A172 (cell line): ENCODE measurements at regions not wholly inside any gene's neighbourhood (a gene's known extent, or its start where the extent isn't known, plus 50 kb on each side); places are given as distances from the start of the nearest gene placed in this dataset.
"Not testable (repeated sequence)": the region's sequence is repeated elsewhere in the genome, so short reads cannot be mapped to it uniquely, and the experiment has no call there.

Experiments used
- DNase-seq: peaks from one replicate; pipeline ENCODE4 v3.0.0-alpha.2; 2015; ENCODE audit warnings: low spot score

DNA sequence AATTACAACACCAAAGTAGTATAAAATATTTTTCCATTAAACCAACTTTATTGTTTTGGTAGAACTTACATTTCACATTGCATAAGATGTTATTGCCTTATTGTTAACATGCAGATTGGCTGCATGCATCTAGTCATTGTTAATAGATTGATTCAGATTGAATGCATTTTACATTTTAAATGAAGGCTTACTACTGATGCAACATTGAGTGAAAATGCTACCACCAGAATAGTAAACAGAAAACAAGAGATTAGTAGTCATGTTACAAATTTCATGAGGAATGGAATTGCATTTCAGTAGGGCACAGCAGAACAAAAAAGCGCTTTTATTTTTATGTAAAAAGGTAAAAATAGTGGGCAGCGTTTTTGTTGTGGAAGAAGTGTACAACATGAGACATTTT lies 298.3 kb downstream of the ARL4A start:
- no peak for DNase-seq

DNA sequence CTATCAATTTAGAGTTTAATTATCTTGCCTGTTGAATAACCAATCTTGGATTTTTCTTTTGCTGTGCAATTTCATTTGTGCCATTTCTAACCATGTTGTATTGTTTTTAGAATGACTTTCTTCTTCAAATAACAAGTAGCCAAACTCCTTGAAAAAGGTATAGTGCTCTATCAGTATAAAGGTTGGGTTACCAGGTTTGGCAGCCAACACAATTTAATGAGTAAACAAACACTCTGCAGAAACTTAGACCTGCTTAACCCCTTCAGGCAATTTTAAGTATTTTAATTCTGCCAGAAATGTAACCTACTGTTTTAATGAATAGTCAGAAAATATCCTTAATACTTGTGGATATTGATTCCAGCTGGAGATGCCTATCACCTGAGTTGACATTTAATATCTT lies 299.8 kb downstream of the ARL4A start:
- no peak for DNase-seq

DNA sequence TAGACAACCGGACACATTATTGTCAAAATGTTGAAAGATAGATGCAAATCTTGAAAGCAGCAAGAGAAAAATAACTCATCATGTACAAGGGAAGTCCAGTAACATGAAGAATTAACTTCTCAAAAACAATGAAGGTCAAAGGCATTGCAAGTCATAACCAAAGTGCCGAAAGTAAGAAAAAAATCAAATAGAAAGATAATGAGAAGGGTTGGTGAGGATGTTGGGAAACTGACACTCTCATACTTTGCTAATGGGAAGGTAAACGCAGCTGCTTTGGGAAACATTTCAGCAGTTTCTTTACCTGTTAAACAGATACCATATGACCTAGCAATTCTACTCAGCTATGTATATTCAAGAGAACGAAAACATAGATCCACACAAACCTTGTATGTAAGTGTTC lies 303.0 kb downstream of the ARL4A start:
- no peak for DNase-seq

DNA sequence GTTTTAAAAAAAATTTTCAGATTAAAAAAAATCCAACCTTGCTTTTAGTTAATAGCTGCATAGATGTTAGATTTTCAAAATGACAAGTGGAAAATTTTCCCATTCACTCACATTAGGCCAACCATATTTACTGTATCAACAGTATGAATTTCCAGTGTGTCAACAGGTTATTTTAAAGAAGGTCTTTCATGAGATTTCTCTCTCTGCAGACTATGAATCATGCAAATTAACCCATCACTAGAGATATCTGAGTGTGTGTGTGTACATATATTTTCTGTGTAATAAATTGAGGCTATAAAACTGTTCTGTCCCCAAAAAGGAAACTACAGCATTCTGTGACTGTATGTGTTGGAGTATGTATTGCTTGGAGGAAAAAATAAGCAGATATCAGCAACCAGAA lies 305.6 kb downstream of the ARL4A start:
- no peak for DNase-seq

DNA sequence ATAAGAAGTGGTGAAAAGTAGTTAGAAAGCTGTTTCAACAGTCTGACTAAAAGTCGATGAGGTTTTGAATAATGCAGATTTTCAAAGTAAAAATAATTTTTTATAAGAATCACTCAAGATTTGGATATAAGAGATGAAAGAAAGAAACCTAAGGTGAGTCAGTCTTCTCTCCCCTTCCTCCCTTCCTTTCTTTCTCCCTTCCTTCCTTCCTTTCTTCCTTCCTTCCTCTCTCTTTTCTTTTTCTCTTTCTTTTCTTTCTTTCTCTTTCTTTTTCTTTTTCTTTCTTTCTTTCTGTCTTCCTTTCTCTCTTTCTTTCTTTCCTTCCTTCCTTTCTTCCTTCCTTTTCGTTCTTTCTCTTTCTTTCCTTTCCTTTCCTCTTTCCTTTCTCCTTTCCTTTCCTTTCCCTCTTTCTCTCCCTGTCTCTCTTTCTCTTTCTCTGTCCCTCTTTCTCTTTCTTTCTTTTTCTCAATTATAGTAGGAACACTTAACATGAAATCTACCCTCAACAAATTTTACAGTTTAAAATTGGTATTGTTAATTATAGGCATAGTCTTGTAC lies 308.6 kb downstream of the ARL4A start:
- no peak for DNase-seq

DNA sequence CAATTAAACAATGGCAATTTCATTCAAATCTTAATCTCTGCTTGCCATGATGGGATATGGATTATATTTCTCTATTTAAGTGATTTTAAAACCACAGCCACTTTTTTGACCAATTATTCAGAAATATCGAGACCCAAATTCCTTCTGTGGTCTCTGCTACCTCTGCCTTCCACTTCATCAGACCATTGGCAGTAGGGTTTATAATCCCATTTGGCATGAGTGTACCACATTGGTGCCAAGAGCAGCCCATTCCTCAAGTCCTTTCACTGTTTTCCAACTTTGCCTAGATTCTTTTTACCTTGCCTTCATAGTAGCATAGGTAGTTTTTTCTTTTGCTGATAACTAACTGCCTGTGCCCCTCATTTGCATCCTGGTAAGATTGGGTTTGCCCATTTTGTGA lies 319.9 kb downstream of the ARL4A start:
- no peak for DNase-seq

DNA sequence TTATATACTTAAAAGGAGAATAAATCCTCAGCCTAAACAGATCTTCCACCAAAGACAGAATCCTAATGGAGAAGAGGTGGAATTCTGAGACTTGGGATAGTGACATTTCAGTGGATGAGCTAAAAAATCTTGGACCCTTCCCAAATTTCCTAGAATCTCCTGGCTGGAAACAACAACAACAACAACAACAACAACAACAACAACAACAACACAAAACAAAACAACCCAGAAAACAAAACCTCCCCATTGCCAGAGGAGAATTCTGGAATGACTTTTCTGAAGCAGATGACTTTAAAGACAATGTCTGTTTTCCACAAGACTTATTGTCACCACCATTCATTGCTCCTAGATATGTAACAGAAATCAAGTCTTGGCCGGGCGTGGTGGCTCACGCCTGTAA lies 322.1 kb downstream of the ARL4A start:
- DNase-seq: no peak

DNA sequence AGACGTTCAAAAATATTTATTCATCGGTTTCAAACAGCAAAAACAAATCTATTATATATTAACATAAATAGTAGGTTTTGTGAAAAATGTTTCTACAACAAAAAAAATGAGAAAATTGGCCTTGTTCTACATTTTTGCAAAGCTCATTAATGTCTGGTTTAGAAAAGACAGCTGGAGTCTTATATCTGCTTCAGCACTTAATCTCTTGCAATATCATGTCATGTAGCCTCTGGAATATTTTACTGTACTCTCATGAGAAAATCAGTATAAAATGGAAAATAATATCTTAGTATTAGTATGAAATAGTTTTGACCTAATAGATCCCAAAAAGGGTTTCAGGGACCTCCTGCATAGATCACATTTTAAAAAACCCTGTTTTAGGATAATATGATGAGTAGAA lies 326.6 kb downstream of the ARL4A start:
- no peak for DNase-seq

DNA sequence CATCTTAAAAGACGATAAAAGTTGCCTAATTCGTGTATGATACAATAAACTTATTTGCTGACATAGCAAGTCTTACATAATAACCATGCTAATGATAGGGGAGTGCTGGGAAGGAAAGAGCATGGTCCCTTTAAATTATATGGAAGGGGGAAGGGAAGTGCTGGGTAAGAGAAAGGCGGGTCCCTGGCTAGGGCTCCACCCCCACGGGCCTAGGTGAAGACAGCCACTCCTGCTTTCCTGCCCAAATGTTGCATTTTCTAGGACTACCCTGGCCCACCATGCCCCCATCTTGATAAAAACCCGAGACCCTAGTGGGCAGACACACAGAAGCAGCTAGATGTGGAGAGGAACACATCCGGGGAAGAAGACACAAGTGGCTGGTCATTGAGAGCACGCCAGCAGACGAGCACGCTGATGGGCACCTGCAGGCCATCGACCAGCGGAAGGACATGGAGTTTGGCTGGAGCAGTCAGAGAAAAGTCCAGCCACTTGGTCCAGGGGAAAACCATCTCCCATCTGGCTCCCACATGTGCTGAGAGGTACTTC lies 328.7 kb downstream of the ARL4A start:
- no peak for DNase-seq

DNA sequence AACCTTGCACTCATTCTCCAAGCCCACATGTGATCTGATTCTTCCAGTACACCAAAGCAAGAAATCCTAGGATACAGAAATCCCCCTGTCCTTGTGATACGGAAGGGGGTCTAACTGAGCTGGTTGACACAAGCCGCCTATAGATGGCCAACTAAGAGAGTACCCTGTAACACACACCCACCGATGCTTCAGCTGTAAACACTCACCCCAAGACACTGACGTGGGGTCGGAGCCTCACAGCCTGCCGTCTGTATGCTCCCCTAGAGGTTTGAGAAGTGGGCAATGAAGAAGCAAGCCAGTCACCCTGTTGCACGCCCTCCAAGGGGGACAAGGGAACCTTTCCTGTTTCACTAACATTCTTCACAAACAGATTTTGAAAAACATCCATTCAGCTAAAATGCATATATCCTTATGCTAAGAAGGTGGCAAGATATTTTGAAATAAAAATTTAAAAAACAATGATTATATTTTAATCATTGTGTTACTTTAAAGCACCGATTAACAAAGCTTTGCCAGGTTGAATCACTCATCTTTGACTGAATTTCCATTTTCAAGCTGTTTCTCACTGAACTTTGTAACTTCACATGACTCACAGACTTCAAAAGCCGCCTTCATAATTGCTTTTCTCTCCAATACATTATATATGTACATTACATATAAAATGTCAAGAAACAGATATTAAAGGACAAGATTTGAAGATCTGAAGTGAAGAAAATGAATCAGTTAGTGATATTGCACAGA lies 329.3 kb downstream of the ARL4A start:
- peak; percentile 14 for DNase-seq

DNA sequence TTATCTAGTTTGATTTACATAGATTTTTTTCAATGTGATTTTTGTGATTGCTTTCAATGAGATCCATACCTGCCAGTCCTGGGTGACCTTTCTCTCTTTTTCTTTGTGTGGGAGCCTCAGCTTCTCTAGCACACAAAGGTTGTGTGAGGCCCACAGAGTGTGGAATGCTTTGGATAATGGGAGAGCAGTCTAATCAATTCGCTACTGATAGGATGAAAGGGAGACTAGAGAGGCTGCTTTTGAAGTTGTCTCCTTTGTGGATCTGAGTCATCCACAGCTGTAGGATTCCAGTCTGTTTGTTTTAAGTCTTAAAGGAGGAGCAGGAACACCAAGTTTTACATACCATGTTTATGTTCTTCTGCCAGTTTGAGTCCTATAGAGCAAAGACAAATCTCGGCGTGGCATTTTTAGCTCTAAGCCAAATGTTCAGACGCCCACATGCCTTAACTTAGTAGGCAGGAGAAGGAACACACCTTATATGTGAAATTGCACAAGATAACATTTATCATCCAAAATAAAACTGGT lies 330.0 kb downstream of the ARL4A start:
- DNase-seq: peak; percentile 61

DNA sequence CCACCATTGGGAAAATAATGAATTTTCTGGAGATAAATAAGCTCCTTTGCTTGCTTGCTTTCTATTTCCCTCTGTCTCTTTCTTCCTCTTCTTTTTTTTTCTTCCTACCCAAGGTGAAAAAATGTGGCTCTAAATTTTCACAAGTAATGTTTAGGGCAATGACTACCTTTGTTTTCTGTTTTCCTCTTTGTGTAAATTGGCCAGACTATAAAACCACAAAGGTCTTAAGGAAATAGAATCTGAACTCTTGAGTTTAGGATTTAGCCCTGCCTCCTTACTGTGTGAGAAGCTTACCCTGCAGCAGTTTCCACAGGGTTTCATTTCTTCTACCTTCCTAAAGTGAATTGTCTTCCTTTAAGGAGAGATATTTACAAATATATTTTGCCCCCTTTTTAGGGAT lies 330.4 kb downstream of the ARL4A start:
- no peak for DNase-seq

DNA sequence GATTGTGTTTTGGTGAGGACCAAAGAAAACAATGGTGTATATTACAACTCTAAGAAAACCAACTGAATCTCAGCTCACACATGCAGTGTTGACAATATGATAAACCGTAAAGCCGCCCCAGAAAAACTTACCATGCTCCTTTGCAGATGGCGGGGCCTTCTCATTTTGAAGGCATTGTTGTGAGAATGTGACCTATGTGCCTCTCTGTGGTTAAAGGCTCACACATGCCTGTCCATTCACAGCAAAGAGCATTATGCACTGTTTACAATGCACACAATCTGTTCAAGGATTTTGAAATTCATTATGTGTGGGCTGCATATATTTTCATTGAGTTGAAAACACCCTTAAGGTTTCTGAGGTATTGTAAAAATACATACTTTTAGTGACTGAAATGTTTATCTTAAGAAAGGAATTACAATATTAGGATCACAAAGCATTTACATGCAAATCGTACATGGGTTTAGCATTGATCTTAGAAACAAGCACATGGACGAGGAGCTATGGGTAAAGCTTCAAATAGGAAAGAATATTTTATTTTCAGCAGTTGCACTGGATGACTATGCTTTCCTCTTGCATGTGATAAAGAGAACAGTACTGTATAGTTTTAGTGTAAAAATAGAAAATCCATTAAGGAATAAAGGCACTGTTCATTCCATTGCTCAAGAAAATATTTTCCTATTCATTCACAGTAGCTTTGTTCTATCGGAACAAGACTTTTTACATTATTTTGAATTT lies 334.3 kb downstream of the ARL4A start:
- no peak for DNase-seq

DNA sequence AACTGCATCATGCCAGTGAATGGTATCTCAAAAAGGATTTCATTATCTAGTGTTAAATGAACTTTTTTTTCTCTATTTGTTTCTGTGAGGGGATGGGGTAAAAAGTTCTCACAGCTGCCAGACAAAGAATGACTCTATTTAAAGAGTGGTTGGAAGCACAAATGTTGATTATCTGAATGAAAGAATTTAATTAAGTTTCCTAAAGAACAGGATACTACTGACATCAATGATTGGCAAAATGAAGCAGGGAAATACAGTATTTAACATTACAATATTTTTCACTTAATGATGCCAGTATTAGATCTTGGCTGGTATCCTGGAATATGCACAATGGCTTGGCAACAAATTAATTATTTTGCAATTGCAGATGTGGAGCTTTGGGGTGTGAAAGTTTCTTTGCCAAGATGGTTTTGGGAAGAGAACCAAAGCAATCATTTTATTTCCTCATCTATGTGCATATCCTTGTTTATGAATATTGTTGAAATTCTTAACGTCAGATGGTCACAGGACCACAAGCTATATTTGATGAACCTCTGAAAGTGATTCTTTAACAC lies 336.8 kb downstream of the ARL4A start:
- no peak for DNase-seq

DNA sequence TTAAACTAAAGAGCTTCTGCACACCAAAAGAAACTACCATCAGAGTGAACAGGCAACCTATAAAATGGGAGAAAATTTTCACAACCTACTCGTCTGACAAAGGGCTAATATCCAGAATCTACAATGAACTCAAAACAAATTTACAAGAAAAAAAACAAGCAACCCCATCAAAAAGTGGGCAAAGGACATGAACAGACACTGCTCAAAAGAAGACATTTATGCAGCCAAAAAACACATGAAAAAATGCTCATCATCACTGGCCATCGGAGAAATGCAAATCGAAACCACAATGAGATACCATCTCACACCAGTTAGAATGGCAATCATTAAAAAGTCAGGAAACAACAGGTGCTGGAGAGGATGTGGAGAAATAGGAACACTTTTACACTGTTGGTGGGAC lies 337.6 kb downstream of the ARL4A start:
- DNase-seq: not testable (repeated sequence)

DNA sequence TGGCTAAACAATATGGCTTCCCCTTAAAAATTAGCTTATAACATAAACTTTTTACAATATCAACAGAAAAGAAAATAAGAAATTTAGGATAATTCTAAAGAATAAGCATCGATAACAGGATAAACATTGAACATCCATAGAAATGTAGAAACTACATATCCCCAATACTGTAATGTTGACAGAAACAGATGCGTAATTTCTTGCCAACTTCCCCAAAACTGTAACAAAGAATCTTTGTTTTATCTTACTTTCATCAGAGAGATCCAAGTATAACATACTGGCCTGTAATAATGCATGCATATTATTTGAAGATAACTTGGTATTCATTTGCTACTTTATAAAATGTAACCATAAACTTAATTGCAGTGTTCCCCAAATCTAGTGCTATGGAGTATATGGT lies 339.9 kb downstream of the ARL4A start:
- DNase-seq: no peak

DNA sequence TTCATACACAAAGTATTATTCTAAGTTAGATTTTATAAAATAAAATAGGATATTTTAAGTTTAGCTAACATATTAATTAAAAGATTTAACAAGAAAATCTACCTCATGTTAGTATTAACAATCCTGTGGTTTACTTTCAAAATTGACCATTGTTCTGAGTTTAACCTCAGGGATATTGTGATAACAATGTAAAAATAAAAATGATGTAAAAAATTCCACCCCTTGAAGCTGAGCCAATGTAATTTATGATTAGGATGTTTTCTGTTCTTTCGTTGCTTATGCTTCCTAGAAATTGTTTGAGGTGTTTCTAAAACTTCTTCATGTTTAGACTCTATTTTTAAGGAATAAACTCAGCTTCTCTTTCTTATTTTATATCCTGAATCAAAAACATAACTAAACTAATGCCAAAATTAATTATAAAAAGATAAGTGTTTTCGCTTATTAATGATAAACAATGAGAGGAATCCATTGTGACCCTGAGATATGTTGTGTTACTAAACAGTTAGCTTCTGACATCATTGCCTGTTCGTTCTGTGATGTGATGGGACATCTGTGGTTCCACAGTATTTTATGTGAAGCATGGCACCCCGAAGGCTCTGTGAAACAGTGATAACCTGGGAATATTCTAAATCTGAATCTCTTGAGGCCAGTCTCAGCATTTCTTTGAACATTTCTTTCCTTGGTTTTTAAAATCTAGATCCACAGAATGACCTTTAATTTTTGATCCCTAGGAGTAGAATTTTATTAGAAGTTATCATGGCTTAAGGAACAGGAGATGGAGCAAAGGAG lies 340.8 kb downstream of the ARL4A start:
- no peak for DNase-seq

DNA sequence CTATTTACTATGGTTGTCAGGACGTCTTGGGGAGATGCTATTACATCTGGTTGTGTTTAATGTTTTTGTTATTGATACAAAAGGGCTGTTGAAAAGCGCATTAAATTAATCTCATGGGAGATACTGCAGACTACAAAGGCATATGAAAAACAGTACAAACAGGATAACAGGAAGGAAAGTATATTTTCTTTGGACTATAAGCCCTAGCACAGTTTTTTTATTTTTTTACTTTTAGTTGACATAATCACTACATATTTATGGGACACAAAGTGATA lies 341.3 kb downstream of the ARL4A start:
- no peak for DNase-seq

DNA sequence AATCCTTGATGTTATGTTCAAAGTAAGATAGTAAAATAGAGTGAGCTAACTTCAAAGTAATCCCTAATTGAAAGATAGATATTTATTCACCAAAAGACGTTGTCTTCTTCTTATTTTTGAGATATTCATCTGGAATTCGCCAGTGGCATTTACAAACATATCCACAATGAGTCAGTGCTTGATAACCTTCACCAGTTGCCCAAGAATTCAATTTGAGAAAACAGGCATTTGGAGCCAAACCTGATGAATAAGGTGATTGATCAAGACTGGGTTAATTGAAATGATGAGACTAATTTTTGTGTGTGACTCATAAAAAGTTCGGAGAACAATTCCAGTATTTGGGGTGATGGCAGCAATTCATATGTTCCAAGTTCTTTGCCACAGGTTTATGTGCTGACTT lies 344.0 kb downstream of the ARL4A start:
- DNase-seq: no peak

DNA sequence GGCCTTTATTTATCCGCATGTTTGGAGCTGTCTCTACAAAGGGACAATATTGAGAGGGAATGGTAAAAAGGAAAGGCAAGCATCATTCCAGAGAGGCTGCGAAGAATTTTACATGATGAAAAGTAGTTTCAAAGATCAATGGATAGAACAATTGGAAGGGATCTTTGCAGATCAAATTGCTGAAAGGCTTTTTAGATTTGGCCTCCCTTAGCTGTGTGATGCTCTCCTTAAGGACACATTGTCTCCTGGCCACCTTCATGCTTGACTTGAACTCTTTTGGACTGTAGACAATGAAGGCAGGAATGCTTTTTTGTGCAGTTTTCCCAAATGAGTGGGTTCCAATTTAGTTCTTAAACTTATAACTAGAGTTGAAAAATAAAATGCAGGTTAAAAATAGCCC lies 344.7 kb downstream of the ARL4A start:
- DNase-seq: no peak

DNA sequence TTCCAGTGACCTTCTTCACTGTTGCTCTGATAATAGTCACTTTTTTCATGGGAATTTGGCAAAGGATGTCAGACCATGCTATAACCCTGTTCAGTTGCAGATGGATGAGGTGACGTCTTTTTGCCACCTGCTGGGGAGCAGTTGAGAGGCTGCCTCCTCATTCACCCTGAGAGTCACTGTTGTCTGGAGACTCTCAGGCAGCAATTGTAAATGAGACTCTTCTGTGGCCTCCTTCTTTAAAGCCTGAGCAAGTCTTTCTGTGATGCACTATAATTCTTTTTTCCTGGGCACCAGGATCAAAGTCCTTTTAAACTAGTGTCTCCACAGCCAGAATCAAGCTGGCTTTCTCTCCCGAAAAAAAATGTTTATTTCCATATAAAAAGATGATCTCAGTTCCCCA lies 345.1 kb downstream of the ARL4A start:
- no peak for DNase-seq

DNA sequence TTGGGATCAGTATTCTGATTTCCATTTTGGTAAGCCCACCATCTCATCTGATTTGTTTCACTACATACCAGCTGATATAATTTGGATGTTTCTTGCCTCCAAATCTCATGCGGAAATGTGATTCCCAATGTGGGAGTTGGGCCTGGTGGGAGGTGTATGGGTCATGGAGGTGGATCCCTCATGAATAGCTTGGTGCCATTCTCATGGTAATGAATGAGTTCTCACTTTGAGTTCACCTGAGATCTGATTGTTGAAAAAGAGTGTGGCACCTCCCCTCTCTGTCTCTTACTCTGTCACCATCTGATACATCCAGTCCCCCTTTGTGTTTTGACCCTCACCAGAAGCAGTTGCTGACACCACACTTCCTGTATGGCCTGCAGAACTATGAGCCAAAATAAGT lies 347.3 kb downstream of the ARL4A start:
- no peak for DNase-seq
